OCI-LY3 (cell line): ENCODE measurements at regions not wholly inside any gene's neighbourhood (a gene's known extent, or its start where the extent isn't known, plus 50 kb on each side); places are given as distances from the start of the nearest gene placed in this dataset.
A peak's percentile ranks its signal among the peaks of the same experiment; 100 is the strongest.

Source experiments
- H2AFZ ChIP-seq: fragments of 200-600, 300-600 bp; shearing (Covaris generic); 2 replicates; pipeline ENCODE4 v1.6.0; 2014; ENCODE audit warnings: antibody characterized with exemption, low read depth, low read length
- H3K27ac ChIP-seq: fragments of 200-600, 300-600 bp; sonication (generic); 2 replicates; pipeline ENCODE4 v1.5.1; 2014; ENCODE audit warnings: mild to moderate bottlenecking, low read length, moderate library complexity, mixed read lengths
- H3K27me3 ChIP-seq: fragments of 200-600, 300-600 bp; sonication (generic); 2 replicates; pipeline ENCODE4 v1.6.1; 2014; ENCODE audit warnings: low read depth, low read length, mixed read lengths
- H3K36me3 ChIP-seq: fragments of 200-600, 300-600 bp; sonication (generic); replicated peaks from 2 replicates; pipeline ENCODE3; 2014; ENCODE audit warnings: low read depth, low read length, mixed read lengths
- H3K4me1 ChIP-seq: fragments of 300-600, 200-600 bp; sonication (generic); 2 replicates; pipeline ENCODE4 v1.6.1; 2014; ENCODE audit warnings: low read length, mixed read lengths
- H3K4me2 ChIP-seq: fragments of 200-600, 300-600 bp; sonication (generic); 2 replicates; pipeline ENCODE4 v1.6.1; 2014; ENCODE audit warnings: low read length, mixed read lengths
- H3K4me3 ChIP-seq: fragments of 300-600, 200-600 bp; sonication (generic); 2 replicates; pipeline ENCODE4 v1.5.1; 2014; ENCODE audit warnings: antibody characterized with exemption, mild to moderate bottlenecking, low read length, moderate library complexity
- H3K79me2 ChIP-seq: fragments of 300-600, 200-600 bp; shearing (Covaris generic); 2 replicates; pipeline ENCODE4 v1.6.1; 2014; ENCODE audit warnings: mild to moderate bottlenecking, low read length, mixed read lengths
- H3K9ac ChIP-seq: fragments of 300-600, 200-600 bp; shearing (Covaris generic); 2 replicates; pipeline ENCODE4 v1.6.0; 2014; ENCODE audit warnings: mild to moderate bottlenecking, low read length, moderate library complexity
- H3K9me3 ChIP-seq: fragments of 200-600, 300-600 bp; shearing (Covaris generic); 2 replicates; pipeline ENCODE4 v1.6.1; 2014; ENCODE audit warnings: low read length, mixed read lengths; ENCODE audit not compliant: insufficient read depth
- H4K20me1 ChIP-seq: fragments of 200-600, 300-600 bp; sonication (generic); 2 replicates; pipeline ENCODE4 v1.6.1; 2016; ENCODE audit warnings: low read length, mixed read lengths; ENCODE audit not compliant: insufficient read depth
- EZH2phosphoT487 ChIP-seq: fragments of 200-600 bp; shearing (Covaris generic); IDR thresholded peaks from 2 replicates; pipeline ENCODE4 v1.6.1; 2018; ENCODE audit warnings: antibody characterized with exemption, mixed run types, low read depth
- TF ChIP-seq, protein P1 (sequence below): fragments of 200-600, 300-600 bp; sonication (generic); IDR thresholded peaks from 2 replicates; pipeline ENCODE4 v1.5.1; 2014; ENCODE audit warnings: antibody characterized with exemption, low read length, low read depth

GRCh38 chr2:81148323-81148722, 843.8 kb upstream of the LRRTM1 start:
- H3K9ac ChIP-seq, result no peak overlapping the region
- peak overlapping the region; percentile 50 for H3K4me2 ChIP-seq
- H3K79me2 ChIP-seq, result no peaks in the 10 kb centered on the region
- peaks cover 16% of the 10 kb centered on the region for H3K36me3 ChIP-seq
- no peak overlapping the region; the same call in 1 of the 2 replicates for H3K4me3 ChIP-seq
- no peaks in the 10 kb centered on the region for H3K27me3 ChIP-seq
- peaks cover 9% of the 10 kb centered on the region for H3K4me1 ChIP-seq
- peaks cover 4% of the 10 kb centered on the region; the same call in 1 of the 2 replicates for H3K9me3 ChIP-seq
- H2AFZ ChIP-seq, result no peak overlapping the region
- no peak overlapping the region for H3K27ac ChIP-seq
- TF ChIP-seq, protein P1, sequence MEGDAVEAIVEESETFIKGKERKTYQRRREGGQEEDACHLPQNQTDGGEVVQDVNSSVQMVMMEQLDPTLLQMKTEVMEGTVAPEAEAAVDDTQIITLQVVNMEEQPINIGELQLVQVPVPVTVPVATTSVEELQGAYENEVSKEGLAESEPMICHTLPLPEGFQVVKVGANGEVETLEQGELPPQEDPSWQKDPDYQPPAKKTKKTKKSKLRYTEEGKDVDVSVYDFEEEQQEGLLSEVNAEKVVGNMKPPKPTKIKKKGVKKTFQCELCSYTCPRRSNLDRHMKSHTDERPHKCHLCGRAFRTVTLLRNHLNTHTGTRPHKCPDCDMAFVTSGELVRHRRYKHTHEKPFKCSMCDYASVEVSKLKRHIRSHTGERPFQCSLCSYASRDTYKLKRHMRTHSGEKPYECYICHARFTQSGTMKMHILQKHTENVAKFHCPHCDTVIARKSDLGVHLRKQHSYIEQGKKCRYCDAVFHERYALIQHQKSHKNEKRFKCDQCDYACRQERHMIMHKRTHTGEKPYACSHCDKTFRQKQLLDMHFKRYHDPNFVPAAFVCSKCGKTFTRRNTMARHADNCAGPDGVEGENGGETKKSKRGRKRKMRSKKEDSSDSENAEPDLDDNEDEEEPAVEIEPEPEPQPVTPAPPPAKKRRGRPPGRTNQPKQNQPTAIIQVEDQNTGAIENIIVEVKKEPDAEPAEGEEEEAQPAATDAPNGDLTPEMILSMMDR, result no peak
- TF ChIP-seq EZH2phosphoT487, result no peak
- H4K20me1 ChIP-seq, result no peaks in the 10 kb centered on the region

GRCh38 chr2:81136296-81136695, 831.7 kb upstream of the LRRTM1 start:
- Histone ChIP-seq H3K79me2 (no peaks in the 10 kb centered on the region), H3K9ac (no peak overlapping the region), H3K9me3 (no peaks in the 10 kb centered on the region), H3K36me3 (no peaks in the 10 kb centered on the region), H2AFZ (no peak overlapping the region), H3K4me3 (no peak overlapping the region), H3K27me3 (no peaks in the 10 kb centered on the region), H3K4me1 (no peaks in the 10 kb centered on the region), H3K27ac (no peak overlapping the region), H4K20me1 (no peaks in the 10 kb centered on the region), H3K4me2 (no peak overlapping the region)
- no peak for TF ChIP-seq EZH2phosphoT487
- TF ChIP-seq, protein P1, result no peak

DNA sequence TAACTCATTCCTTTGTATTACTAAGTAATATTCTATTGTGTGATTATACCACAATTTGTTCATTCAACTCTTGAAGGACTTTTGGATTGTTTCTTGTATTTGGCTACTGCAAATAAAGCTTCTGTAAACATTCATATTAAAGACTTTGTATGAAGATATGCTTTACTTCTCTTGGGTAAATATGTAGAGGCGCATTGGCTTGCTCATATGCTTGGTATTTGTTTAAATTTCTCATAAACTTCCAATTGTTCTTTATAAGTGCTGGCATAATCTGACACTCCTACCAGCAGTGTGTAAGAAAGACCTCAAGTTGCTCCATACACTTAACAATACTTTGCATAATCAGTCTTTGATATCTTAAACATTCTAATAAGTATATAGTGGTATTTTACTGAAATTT, 792.8 kb upstream of the LRRTM1 start:
- H3K79me2 ChIP-seq, result no peaks in the 10 kb centered on the region
- H3K4me2 ChIP-seq, result no peak overlapping the region
- no peaks in the 10 kb centered on the region for H3K36me3 ChIP-seq
- H2AFZ ChIP-seq, result no peak overlapping the region
- no peaks in the 10 kb centered on the region for H3K9me3 ChIP-seq
- H3K9ac ChIP-seq, result no peak overlapping the region
- H3K27me3 ChIP-seq, result no peaks in the 10 kb centered on the region
- no peaks in the 10 kb centered on the region for H3K4me1 ChIP-seq
- no peak overlapping the region for H3K4me3 ChIP-seq
- H3K27ac ChIP-seq, result no peak overlapping the region
- no peaks in the 10 kb centered on the region for H4K20me1 ChIP-seq
- TF ChIP-seq, protein P1, result no peak
- no peak for TF ChIP-seq EZH2phosphoT487

- H3K4me3 ChIP-seq, result no peak overlapping the region
- no peaks in the 10 kb centered on the region for H3K4me1 ChIP-seq
- no peaks in the 10 kb centered on the region for H3K36me3 ChIP-seq
- H4K20me1 ChIP-seq, result no peaks in the 10 kb centered on the region
- H2AFZ ChIP-seq, result no peak overlapping the region
- TF ChIP-seq EZH2phosphoT487, result no peak
- TF ChIP-seq, protein P1, result no peak
- no peak overlapping the region for H3K4me2 ChIP-seq
- H3K9ac ChIP-seq, result no peak overlapping the region
- no peaks in the 10 kb centered on the region for H3K27me3 ChIP-seq
- no peaks in the 10 kb centered on the region for H3K9me3 ChIP-seq
- no peaks in the 10 kb centered on the region for H3K79me2 ChIP-seq
- H3K27ac ChIP-seq, result no peak overlapping the region
Observed at GRCh38 chr2:81093031-81093430, 788.5 kb upstream of the LRRTM1 start.
